BLaER1 treated with 17β-estradiol and CSF1 and Interleukin-3, amounts not matched to agents 10 nM and 100 nM (cell line): ENCODE measurements at regions not wholly inside any gene's neighbourhood (a gene's known extent, or its start where the extent isn't known, plus 50 kb on each side); places are given as distances from the start of the nearest gene placed in this dataset.

Source experiments
- H3K27ac ChIP-seq, 11 experiments: shearing (Covaris generic); formaldehyde crosslinking; 2 replicates each; pipeline ENCODE4 v1.8.1; 2022
- H3K27me3 ChIP-seq, 11 experiments: shearing (Covaris generic); formaldehyde crosslinking; 2 replicates each; pipeline ENCODE4 v1.8.1; 2022
- H3K36me3 ChIP-seq, 11 experiments: shearing (Covaris generic); formaldehyde crosslinking; 2 replicates each; pipeline ENCODE4 v1.8.1; 2022
- H3K4me1 ChIP-seq, 10 experiments: shearing (Covaris generic); formaldehyde crosslinking; 2 replicates each; pipeline ENCODE4 v1.8.1; 2022
- H3K4me2 ChIP-seq, 11 experiments: shearing (Covaris generic); formaldehyde crosslinking; 2 replicates each; pipeline ENCODE4 v1.8.1; 2022
- H3K4me3 ChIP-seq, 10 experiments: shearing (Covaris generic); formaldehyde crosslinking; 2 replicates each; pipeline ENCODE4 v1.8.1; 2022
- H3K9ac ChIP-seq, 11 experiments: shearing (Covaris generic); formaldehyde crosslinking; 2 replicates each; pipeline ENCODE4 v1.8.1; 2022
- H3K9me3 ChIP-seq, 11 experiments: shearing (Covaris generic); formaldehyde crosslinking; replicated peaks in 1 of 11; 2 replicates each; pipeline ENCODE4 v1.8.1; 2022
- H4K20me1 ChIP-seq, 11 experiments: shearing (Covaris generic); formaldehyde crosslinking; 2 replicates each; pipeline ENCODE4 v1.8.1; 2022
- Cebpa-rat ChIP-seq, 11 experiments: shearing (Covaris generic); IDR thresholded peaks; 2 replicates each; pipeline ENCODE4 v1.8.1; 2022

- Histone ChIP-seq H3K4me1 (no peaks in the 10 kb centered on the region), H3K27ac (no peak overlapping the region), H3K4me3 (no peak overlapping the region), H3K36me3 (no peaks in the 10 kb centered on the region), H4K20me1 (no peaks in the 10 kb centered on the region), H3K9ac (no peak overlapping the region), H3K27me3 (no peaks in the 10 kb centered on the region), H3K4me2 (no peak overlapping the region), H3K9me3 (no peaks in the 10 kb centered on the region)
- TF ChIP-seq Cebpa-rat (IDR thresholded peaks at IDR 0.05) = no peak
These were observed 198.2 kb upstream of the APP start for GRCh38 chr21:26368591-26369320.

DNA sequence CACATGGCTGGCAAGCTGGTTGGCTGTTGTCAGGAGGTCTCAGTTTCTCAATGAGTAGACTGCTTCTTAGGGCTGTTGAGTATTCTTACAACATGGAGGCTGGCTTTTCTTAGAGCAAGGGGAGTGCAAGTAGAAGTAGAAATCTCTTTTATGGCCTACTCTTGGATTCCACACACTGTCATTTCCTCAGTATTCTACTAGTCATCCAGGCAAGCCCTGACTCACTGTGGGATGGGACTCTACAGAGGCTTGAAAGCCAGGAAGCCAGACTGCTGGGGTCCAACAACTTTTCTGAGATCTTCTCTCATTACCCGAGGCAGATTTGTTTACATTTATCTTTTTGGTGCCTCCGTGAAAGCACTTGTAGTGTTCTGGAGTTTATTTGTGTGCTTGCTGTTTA, 196.2 kb upstream of the APP start:
- TF ChIP-seq Cebpa-rat (IDR thresholded peaks at IDR 0.05) = no peak
- Histone ChIP-seq H4K20me1 (no peaks in the 10 kb centered on the region), H3K27ac (no peak overlapping the region)

GRCh38 chr21:26365849-26366248, 195.3 kb upstream of the APP start:
- H3K4me1 ChIP-seq = no peaks in the 10 kb centered on the region
- H3K9ac ChIP-seq = no peak overlapping the region
- no peak for TF ChIP-seq Cebpa-rat (IDR thresholded peaks at IDR 0.05)
- H3K9me3 ChIP-seq = no peaks in the 10 kb centered on the region
- H3K4me3 ChIP-seq = no peak overlapping the region
- no peaks in the 10 kb centered on the region for H3K27me3 ChIP-seq
- H3K36me3 ChIP-seq = no peaks in the 10 kb centered on the region
- no peaks in the 10 kb centered on the region for H4K20me1 ChIP-seq
- no peak overlapping the region for H3K4me2 ChIP-seq
- no peak overlapping the region for H3K27ac ChIP-seq

More for the DNA sequence above, 196.2 kb upstream of the APP start:
- H3K4me1 ChIP-seq = no peaks in the 10 kb centered on the region
- no peak overlapping the region for H3K4me2 ChIP-seq
- H3K9me3 ChIP-seq = no peaks in the 10 kb centered on the region
- H3K9ac ChIP-seq = no peak overlapping the region
- H3K27me3 ChIP-seq = no peaks in the 10 kb centered on the region
- H3K36me3 ChIP-seq = no peaks in the 10 kb centered on the region
- H3K4me3 ChIP-seq = no peak overlapping the region

DNA sequence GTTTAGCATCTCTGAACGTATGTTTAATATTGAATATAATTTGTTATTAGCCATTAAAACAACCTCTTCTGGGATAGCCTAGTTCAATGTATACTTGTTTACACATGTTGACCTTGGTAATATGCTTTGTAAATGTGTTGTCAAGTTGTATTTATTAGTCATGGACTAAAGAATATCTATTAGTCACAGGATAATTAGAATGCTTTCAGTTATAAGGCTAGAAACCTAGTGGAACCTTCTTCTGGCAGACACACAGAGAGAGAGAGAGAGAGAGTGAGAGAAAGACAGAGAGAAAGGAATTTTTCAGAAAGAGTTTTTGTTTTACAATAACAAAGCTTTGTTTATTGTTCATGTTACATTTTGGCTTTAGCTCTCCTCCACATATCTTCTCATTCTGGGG, 181.1 kb upstream of the APP start:
- Histone ChIP-seq H3K9ac (no peak overlapping the region), H4K20me1 (no peaks in the 10 kb centered on the region), H3K4me2 (peak overlapping the region in 1 of 11 experiments; percentile 37; a peak in 3 of 22 replicates), H3K27ac (no peak overlapping the region), H3K4me1 (peaks cover 0 to 11% (median 0%) of the 10 kb centered on the region in 10 experiments; a peak in 5 of 20 replicates), H3K4me3 (no peak overlapping the region), H3K27me3 (no peaks in the 10 kb centered on the region), H3K9me3 (peaks cover 0 to 23% (median 7%) of the 10 kb centered on the region in 11 experiments; a peak in 12 of 22 replicates), H3K36me3 (no peaks in the 10 kb centered on the region)
- TF ChIP-seq Cebpa-rat (IDR thresholded peaks at IDR 0.05) = no peak

- Histone ChIP-seq H3K4me2 (no peak overlapping the region), H3K27me3 (no peaks in the 10 kb centered on the region), H3K9ac (no peak overlapping the region), H4K20me1 (no peaks in the 10 kb centered on the region), H3K36me3 (no peaks in the 10 kb centered on the region), H3K4me3 (no peak overlapping the region), H3K4me1 (no peaks in the 10 kb centered on the region), H3K9me3 (no peaks in the 10 kb centered on the region), H3K27ac (no peak overlapping the region)
- TF ChIP-seq Cebpa-rat (IDR thresholded peaks at IDR 0.05) = no peak
These were observed 162.3 kb upstream of the APP start for GRCh38 chr21:26332867-26333266.

GRCh38 chr21:26331205-26331980, 160.8 kb upstream of the APP start:
- no peaks in the 10 kb centered on the region for H3K36me3 ChIP-seq
- no peaks in the 10 kb centered on the region for H4K20me1 ChIP-seq
- H3K27ac ChIP-seq = no peak overlapping the region
- H3K4me3 ChIP-seq = no peak overlapping the region
- no peaks in the 10 kb centered on the region for H3K27me3 ChIP-seq
- no peak overlapping the region for H3K9ac ChIP-seq
- no peaks in the 10 kb centered on the region for H3K4me1 ChIP-seq
- no peaks in the 10 kb centered on the region for H3K9me3 ChIP-seq
- no peak overlapping the region for H3K4me2 ChIP-seq
- no peak for TF ChIP-seq Cebpa-rat (IDR thresholded peaks at IDR 0.05)

- Histone ChIP-seq H3K9me3 (peaks cover 0 to 5% (median 0%) of the 10 kb centered on the region in 11 experiments; a peak in 2 of 22 replicates), H3K9ac (no peak overlapping the region), H3K27me3 (no peaks in the 10 kb centered on the region), H3K27ac (no peak overlapping the region), H3K36me3 (no peaks in the 10 kb centered on the region), H3K4me2 (no peak overlapping the region), H3K4me1 (no peaks in the 10 kb centered on the region), H4K20me1 (no peaks in the 10 kb centered on the region), H3K4me3 (no peak overlapping the region)
- TF ChIP-seq Cebpa-rat (IDR thresholded peaks at IDR 0.05) = no peak
These were observed 150.0 kb upstream of the APP start for GRCh38 chr21:26320596-26320995.

DNA sequence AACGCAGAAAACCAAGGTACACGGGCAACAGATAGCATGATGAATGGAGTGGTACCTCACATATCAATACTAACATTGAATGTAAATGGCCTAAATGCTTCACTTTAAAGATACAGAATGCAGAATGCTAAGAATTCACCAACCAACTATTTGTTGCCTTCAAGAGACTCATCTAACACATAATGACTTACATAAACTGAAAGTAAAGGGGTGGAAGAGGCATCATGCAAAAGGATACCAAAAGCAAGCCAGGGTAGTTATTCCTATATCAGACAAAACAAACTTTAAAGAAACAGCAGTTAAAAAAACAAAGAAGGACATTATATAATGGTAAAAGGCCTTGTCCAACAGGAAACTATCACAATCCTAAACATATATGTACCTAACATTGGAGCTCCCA, 137.1 kb upstream of the APP start:
- peaks cover 0 to 12% (median 3%) of the 10 kb centered on the region in 11 experiments; a peak in 5 of 22 replicates for H3K9me3 ChIP-seq
- H3K9ac ChIP-seq = no peak overlapping the region
- no peaks in the 10 kb centered on the region for H3K36me3 ChIP-seq
- H3K4me2 ChIP-seq = no peak overlapping the region
- no peak for TF ChIP-seq Cebpa-rat (IDR thresholded peaks at IDR 0.05)
- H3K4me1 ChIP-seq = no peaks in the 10 kb centered on the region
- no peaks in the 10 kb centered on the region for H4K20me1 ChIP-seq
- no peaks in the 10 kb centered on the region for H3K27me3 ChIP-seq
- no peak overlapping the region for H3K4me3 ChIP-seq
- no peak overlapping the region for H3K27ac ChIP-seq

- Histone ChIP-seq H3K36me3 (no peaks in the 10 kb centered on the region), H3K27me3 (no peaks in the 10 kb centered on the region), H3K9me3 (peaks cover 16 to 30% (median 24%) of the 10 kb centered on the region in 11 experiments), H3K27ac (no peak overlapping the region), H3K9ac (no peak overlapping the region), H3K4me2 (no peak overlapping the region), H3K4me3 (no peak overlapping the region), H4K20me1 (no peaks in the 10 kb centered on the region), H3K4me1 (no peaks in the 10 kb centered on the region)
- TF ChIP-seq Cebpa-rat (IDR thresholded peaks at IDR 0.05) = no peak
These were observed 127.3 kb upstream of the APP start for GRCh38 chr21:26297851-26298250.
